Heart right ventricle (tissue), 16 donors: ENCODE measurements at regions not wholly inside any gene's neighbourhood (a gene's known extent, or its start where the extent isn't known, plus 50 kb on each side); places are given as distances from the start of the nearest gene placed in this dataset.

Source experiments
- ATAC-seq, 8 donors: fragments of 200-7000 bp; cut with Tn5 transposase; one replicate each; pipeline ENCODE4 v1.9.1; 2020; ENCODE audit warnings: mild to moderate bottlenecking in 8 of 8, moderate library complexity in 8 of 8, moderate number of reproducible peaks in 1 of 8
- DNase-seq, 2 donors: peaks; one replicate each; pipeline ENCODE4 v3.0.0-alpha.2; 2020
- H3K27ac ChIP-seq, 10 donors: fragments of 200-600 bp; sonication (generic) in 2 of 10; one replicate each; pipeline versions ENCODE4 v1.5.0 to v1.8.0; 2020 to 2022; ENCODE audit warnings: mild to moderate bottlenecking in 3 of 10
- H3K27me3 ChIP-seq, 7 donors: fragments of 200-600 bp; one replicate each; pipeline ENCODE4 v1.8.0; 2021 to 2022; ENCODE audit warnings: mild to moderate bottlenecking in 2 of 7
- H3K36me3 ChIP-seq, 9 donors: fragments of 200-600 bp; sonication (generic) in 1 of 9; one replicate each; pipeline versions ENCODE4 v1.5.0 to v1.8.0; 2020 to 2022; ENCODE audit warnings: mild to moderate bottlenecking in 2 of 9
- H3K4me1 ChIP-seq, 9 donors: fragments of 200-600 bp; sonication (generic) in 1 of 9; one replicate each; pipeline versions ENCODE4 v1.5.0 to v1.8.0; 2020 to 2022; ENCODE audit warnings: mild to moderate bottlenecking in 4 of 9
- H3K4me3 ChIP-seq, 10 donors: fragments of 200-600 bp; sonication (generic) in 2 of 10; one replicate each; pipeline versions ENCODE4 v1.5.0 to v1.8.0; 2020 to 2022; ENCODE audit warnings: mild to moderate bottlenecking in 7 of 10, moderate library complexity in 2 of 10
- H3K9me3 ChIP-seq, 11 donors: fragments of 200-600 bp in 10 of 11; sonication (generic) in 2 of 11; one replicate each; pipeline versions ENCODE4 v1.5.0 to v1.8.0; 2013 to 2022; ENCODE audit warnings: mild to moderate bottlenecking in 2 of 11, control low read depth in 1 of 11, moderate library complexity in 1 of 11
- WGBS, 2 donors: extraction: QIAGEN DNeasy Blood & Tissue Kit; methylation state at CpG; one replicate each; pipeline ENCODE4 v1.1.7; 2013; ENCODE audit warnings: inconsistent platforms in 1 of 2; 5-methylcytosine and 5-hydroxymethylcytosine counted together
- intact Hi-C, 10 donors: fragments of 100-400 bp; cut with DNase I; formaldehyde crosslinking; loops; one replicate each; pipeline versions ENCODE4 v1.11.1 to v1.14.2; 2022
- TF ChIP-seq, protein P1 (sequence below), 9 donors: fragments of 200-600 bp; sonication (generic) in 2 of 9; IDR thresholded peaks; one replicate each; pipeline versions ENCODE4 v1.5.0 to v1.8.0; 2021 to 2022; ENCODE audit warnings: antibody characterized with exemption in 9 of 9, mild to moderate bottlenecking in 5 of 9, moderate library complexity in 1 of 9
- donor health status: Arrhythmogenic right ventricular cardiomyopathy.
- donor health status: ischemic (EF 13 %, LVEDD 7.1; RV severe dilation, severe dysfunction).
- donor health status: healthy with polysubstance abuse.
- donor health status: DM: no; HTN: yes; CAD: no.
- donor health status: DM: no; HTN: no; CAD: no.
- donor health status: ischemic (EF 25% LVEDD 6.9; RV normal size, moderate dysfunction).
- donor health status: ischemic (EF 25% LVEDD 5.7; RV mildly dilated, moderate dysfunction).
- donor health status: healthy.
- donor health status: DM: yes; HTN: yes; CAD: no.
- donor health status: Ischemic cardiomyopathy.
- donor health status: ischemic (EF 35%, LVEDD 5.7; RV mildly dilated, moderate dysfunction).
- donor health status: nonischemic (EF 11% LVEDD 7.7; RV severe dilation, severe dysfunction).
- donor health status: DM: yes; HTN: yes; CAD: no.
- donor health status: PGD.
- donor health status: ischemic (EF 29% LVEDD 5.4; RV normal size, mild dysfunction).
- donor health status: nonischemic (EF 23%, LVEDD 6.1; RV moderate dilation, normal function).

DNA sequence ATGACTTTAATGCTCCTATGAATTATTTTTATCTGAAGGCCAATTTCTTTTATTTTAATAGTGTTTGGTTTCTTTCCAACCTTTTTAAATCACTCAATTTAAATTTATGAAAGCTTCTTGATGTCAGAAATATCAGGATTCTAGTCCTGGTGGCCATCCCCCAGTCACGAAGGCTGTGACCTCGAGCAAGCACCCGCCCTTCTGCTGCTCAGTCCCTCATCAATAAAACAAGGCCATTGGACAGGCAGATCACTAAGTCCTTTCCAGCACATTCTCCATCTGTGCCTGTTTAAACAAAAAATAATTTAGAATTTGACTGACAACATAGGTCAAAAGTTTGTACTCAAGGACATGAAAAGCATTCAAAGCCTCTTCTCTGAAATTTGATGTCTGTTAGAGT is 483.6 kb upstream of the VRK2 start:
- Histone ChIP-seq H3K9me3 (peaks cover 0 to 2% (median 0%) of the 10 kb centered on the region in 11 donors), H3K4me3 (no peak overlapping the region), H3K27me3 (no peaks in the 10 kb centered on the region), H3K4me1 (no peaks in the 10 kb centered on the region), H3K27ac (no peak overlapping the region), H3K36me3 (no peaks in the 10 kb centered on the region)
- TF ChIP-seq, protein P1, sequence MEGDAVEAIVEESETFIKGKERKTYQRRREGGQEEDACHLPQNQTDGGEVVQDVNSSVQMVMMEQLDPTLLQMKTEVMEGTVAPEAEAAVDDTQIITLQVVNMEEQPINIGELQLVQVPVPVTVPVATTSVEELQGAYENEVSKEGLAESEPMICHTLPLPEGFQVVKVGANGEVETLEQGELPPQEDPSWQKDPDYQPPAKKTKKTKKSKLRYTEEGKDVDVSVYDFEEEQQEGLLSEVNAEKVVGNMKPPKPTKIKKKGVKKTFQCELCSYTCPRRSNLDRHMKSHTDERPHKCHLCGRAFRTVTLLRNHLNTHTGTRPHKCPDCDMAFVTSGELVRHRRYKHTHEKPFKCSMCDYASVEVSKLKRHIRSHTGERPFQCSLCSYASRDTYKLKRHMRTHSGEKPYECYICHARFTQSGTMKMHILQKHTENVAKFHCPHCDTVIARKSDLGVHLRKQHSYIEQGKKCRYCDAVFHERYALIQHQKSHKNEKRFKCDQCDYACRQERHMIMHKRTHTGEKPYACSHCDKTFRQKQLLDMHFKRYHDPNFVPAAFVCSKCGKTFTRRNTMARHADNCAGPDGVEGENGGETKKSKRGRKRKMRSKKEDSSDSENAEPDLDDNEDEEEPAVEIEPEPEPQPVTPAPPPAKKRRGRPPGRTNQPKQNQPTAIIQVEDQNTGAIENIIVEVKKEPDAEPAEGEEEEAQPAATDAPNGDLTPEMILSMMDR (IDR thresholded peaks at IDR 0.05): no peak
- DNase-seq (no peak), ATAC-seq (no peak)
- 88 to 92% methylated on average over 3 of the region's 3 CpGs for WGBS, 2 donors
- intact Hi-C loops: no loop called here

DNA sequence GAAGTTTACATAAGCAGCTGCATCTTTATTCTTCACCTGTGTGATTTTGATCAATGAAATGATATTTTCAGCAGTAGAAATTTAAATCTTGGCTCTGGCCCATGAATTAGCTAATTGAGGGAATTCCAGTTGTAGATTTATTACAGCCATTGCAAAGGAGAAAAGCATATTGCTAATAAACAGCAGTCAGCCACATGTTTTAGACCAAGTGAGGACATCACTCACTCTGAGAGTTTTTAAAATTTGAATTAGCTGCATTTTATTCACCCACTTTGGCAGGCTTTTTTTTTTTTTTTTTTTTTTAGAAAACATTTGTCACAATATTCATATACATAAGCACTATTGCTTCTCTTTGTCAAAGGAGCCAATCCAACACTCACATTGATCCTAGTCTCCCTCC is 479.4 kb upstream of the VRK2 start:
- intact Hi-C loops: no loop called here
- TF ChIP-seq, protein P1 (IDR thresholded peaks at IDR 0.05): no peak
- ATAC-seq (no peak), DNase-seq (no peak)
- H3K27ac ChIP-seq: no peak overlapping the region
- H3K4me3 ChIP-seq: no peak overlapping the region
- no peaks in the 10 kb centered on the region for H3K9me3 ChIP-seq
- no peaks in the 10 kb centered on the region for H3K27me3 ChIP-seq
- H3K4me1 ChIP-seq: no peaks in the 10 kb centered on the region
- no peaks in the 10 kb centered on the region for H3K36me3 ChIP-seq

DNA sequence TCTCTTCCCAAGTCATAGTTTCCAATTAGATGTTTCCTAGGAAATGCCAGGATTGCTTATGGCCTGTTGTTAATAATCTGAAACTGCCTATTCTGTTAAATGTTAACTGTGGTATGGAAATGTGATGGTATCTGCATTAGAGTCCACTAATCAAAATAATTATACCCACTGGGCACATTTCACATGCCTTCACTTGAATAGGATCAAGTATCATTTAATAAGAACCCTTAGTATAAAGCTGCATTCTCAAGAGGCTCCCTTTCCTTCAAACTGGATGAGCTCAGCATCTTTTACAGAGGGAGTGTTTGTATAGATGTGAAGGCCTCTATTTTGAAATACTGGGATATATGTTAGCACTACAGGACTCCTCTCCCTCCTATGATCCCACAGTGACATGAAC is 477.2 kb upstream of the VRK2 start:
- H3K9me3 ChIP-seq: no peaks in the 10 kb centered on the region
- no peak for DNase-seq
- no peaks in the 10 kb centered on the region for H3K27me3 ChIP-seq
- intact Hi-C loops: no loop called here
- TF ChIP-seq, protein P1 (IDR thresholded peaks at IDR 0.05): no peak
- H3K27ac ChIP-seq: no peak overlapping the region
- no peaks in the 10 kb centered on the region for H3K4me1 ChIP-seq
- no peak for ATAC-seq
- H3K4me3 ChIP-seq: no peak overlapping the region
- H3K36me3 ChIP-seq: no peaks in the 10 kb centered on the region

DNA sequence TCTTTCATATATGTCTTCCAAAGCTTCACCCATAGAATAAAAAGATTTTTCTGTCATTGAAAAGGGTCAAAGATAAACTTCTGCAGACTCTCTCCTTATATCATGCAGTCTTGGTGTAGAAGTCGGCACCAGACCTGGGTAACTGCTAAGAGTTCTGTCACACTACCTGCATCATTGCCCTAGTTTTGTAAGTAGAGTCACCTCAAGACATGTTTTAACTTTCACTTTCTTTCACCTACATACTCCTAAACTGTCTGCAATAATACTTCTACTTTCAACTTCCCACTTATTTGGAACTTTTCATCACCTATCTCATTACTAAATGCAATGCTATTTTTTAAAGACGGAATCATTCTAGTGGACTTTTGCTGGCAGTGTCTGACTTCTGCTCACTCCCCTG is 475.6 kb upstream of the VRK2 start:
- TF ChIP-seq, protein P1 (IDR thresholded peaks at IDR 0.05): no peak
- Histone ChIP-seq H3K4me1 (no peaks in the 10 kb centered on the region), H3K4me3 (no peak overlapping the region), H3K36me3 (no peaks in the 10 kb centered on the region), H3K27me3 (no peaks in the 10 kb centered on the region), H3K27ac (no peak overlapping the region), H3K9me3 (peaks cover 0 to 3% (median 0%) of the 10 kb centered on the region in 11 donors)
- ATAC-seq (no peak), DNase-seq (no peak)
- 90 to 92% methylated on average over 2 of the region's 2 CpGs for WGBS, 2 donors
- intact Hi-C loops: no loop called here
